ENCODE measurements at regions not wholly inside any gene's neighbourhood (a gene's known extent, or its start where the extent isn't known, plus 50 kb on each side); places are given as distances from the start of the nearest gene placed in this dataset.

- TF ChIP-seq CTCF (IDR thresholded peaks at IDR 0.05; ENCODE audit: borderline replicate concordance, insufficient read depth, low read depth, low read length), result no peak
- H3K4me3 ChIP-seq (ENCODE audit: low read depth, low read length), result no peak overlapping the region
Observed at GRCh38 chr4:12897954-12898353, 586.2 kb downstream of the RAB28 start.

GRCh38 chr4:12894062-12894461, 590.1 kb downstream of the RAB28 start:
- TF ChIP-seq CTCF (IDR thresholded peaks at IDR 0.05; ENCODE audit: borderline replicate concordance, insufficient read depth, low read depth, low read length), result no peak
- H3K4me3 ChIP-seq (ENCODE audit: low read depth, low read length), result no peak overlapping the region

- H3K4me3 ChIP-seq (ENCODE audit: low read depth, low read length), result no peak overlapping the region
- no peak for TF ChIP-seq CTCF (IDR thresholded peaks at IDR 0.05; ENCODE audit: borderline replicate concordance, insufficient read depth, low read depth, low read length)
Observed at GRCh38 chr4:12889054-12889453, 595.1 kb downstream of the RAB28 start.

- no peak overlapping the region for H3K4me3 ChIP-seq (ENCODE audit: low read depth, low read length)
Observed at GRCh38 chr4:12884846-12885796, 599.0 kb downstream of the RAB28 start.

GRCh38 chr4:12881945-12882584, 602.1 kb downstream of the RAB28 start:
- no peak overlapping the region for H3K4me3 ChIP-seq (ENCODE audit: low read depth, low read length)
- no peak for TF ChIP-seq CTCF (IDR thresholded peaks at IDR 0.05; ENCODE audit: borderline replicate concordance, insufficient read depth, low read depth, low read length)

More at GRCh38 chr4:12884846-12885796, 599.0 kb downstream of the RAB28 start:
- TF ChIP-seq CTCF (IDR thresholded peaks at IDR 0.05; ENCODE audit: borderline replicate concordance, insufficient read depth, low read depth, low read length), result no peak

- no peak for TF ChIP-seq CTCF (IDR thresholded peaks at IDR 0.05; ENCODE audit: borderline replicate concordance, insufficient read depth, low read depth, low read length)
- no peak overlapping the region for H3K4me3 ChIP-seq (ENCODE audit: low read depth, low read length)
Observed at GRCh38 chr4:12880844-12881243, 603.3 kb downstream of the RAB28 start.

Measured in GM12875 (cell line).